ENCODE measurements at regions not wholly inside any gene's neighbourhood (a gene's known extent, or its start where the extent isn't known, plus 50 kb on each side); places are given as distances from the start of the nearest gene placed in this dataset.

- TF ChIP-seq, protein P1, sequence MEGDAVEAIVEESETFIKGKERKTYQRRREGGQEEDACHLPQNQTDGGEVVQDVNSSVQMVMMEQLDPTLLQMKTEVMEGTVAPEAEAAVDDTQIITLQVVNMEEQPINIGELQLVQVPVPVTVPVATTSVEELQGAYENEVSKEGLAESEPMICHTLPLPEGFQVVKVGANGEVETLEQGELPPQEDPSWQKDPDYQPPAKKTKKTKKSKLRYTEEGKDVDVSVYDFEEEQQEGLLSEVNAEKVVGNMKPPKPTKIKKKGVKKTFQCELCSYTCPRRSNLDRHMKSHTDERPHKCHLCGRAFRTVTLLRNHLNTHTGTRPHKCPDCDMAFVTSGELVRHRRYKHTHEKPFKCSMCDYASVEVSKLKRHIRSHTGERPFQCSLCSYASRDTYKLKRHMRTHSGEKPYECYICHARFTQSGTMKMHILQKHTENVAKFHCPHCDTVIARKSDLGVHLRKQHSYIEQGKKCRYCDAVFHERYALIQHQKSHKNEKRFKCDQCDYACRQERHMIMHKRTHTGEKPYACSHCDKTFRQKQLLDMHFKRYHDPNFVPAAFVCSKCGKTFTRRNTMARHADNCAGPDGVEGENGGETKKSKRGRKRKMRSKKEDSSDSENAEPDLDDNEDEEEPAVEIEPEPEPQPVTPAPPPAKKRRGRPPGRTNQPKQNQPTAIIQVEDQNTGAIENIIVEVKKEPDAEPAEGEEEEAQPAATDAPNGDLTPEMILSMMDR (conservative IDR thresholded peaks at IDR 0.05; ENCODE audit: low read depth, low read length) = no peak
- TF ChIP-seq EZH2 (IDR thresholded peaks at IDR 0.05; ENCODE audit: low read length, unreplicated experiment) (no peak), EZH2phosphoT487 (IDR thresholded peaks at IDR 0.05; ENCODE audit: borderline replicate concordance, low read length) (no peak)
Observed at GRCh38 chr13:80508031-80508430, 167.1 kb upstream of the SPRY2 start.
